Fibroblast of lung (primary cell): ENCODE measurements at regions not wholly inside any gene's neighbourhood (a gene's known extent, or its start where the extent isn't known, plus 50 kb on each side); places are given as distances from the start of the nearest gene placed in this dataset.

Experiments used
- EZH2 ChIP-seq: IDR thresholded peaks from 2 replicates; pipeline ENCODE4 v1.5.1; 2012; ENCODE audit warnings: low read length, control low read depth, mild to moderate bottlenecking; ENCODE audit errors: missing control alignments
- TF ChIP-seq, protein P1 (sequence below), 2 donors: IDR thresholded peaks in 1 of 2; conservative IDR thresholded peaks in 1 of 2; 1 replicate in 1 of 2; 2 replicates in 1 of 2; pipeline ENCODE4 v1.5.1; 2011 to 2012; ENCODE audit warnings: low read length in 2 of 2, control low read depth in 1 of 2, inconsistent platforms in 1 of 2, low read depth in 1 of 2, mild to moderate bottlenecking in 1 of 2

DNA sequence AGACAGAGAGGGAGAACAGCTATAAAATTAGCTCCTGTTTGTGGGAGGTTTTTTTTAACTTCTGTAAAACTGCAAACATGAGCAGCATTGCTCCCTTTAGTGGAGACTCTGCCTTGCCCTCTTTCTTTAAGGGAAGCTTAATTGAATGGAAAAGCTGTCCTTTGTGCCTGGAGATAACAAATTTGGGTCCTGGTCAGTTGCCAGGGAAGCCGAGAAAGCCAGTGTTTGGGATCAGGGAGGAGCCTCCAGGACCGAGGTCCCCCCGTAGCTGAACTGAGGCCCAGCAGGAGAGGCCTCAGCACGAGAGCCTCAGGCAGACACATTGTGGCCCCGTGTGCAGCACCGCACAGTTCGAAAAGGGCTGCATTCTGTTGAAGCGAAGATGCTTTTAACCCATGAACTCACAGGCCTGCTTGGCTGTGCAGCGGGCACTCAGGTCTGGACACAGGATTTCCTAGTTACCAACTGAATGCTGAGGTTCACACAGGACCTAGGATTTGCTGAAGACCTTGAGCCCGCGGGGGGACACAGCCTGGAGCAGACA lies 369.7 kb downstream of the DCDC2C start:
- no peak for TF ChIP-seq EZH2
- TF ChIP-seq, protein P1, sequence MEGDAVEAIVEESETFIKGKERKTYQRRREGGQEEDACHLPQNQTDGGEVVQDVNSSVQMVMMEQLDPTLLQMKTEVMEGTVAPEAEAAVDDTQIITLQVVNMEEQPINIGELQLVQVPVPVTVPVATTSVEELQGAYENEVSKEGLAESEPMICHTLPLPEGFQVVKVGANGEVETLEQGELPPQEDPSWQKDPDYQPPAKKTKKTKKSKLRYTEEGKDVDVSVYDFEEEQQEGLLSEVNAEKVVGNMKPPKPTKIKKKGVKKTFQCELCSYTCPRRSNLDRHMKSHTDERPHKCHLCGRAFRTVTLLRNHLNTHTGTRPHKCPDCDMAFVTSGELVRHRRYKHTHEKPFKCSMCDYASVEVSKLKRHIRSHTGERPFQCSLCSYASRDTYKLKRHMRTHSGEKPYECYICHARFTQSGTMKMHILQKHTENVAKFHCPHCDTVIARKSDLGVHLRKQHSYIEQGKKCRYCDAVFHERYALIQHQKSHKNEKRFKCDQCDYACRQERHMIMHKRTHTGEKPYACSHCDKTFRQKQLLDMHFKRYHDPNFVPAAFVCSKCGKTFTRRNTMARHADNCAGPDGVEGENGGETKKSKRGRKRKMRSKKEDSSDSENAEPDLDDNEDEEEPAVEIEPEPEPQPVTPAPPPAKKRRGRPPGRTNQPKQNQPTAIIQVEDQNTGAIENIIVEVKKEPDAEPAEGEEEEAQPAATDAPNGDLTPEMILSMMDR (conservative IDR thresholded peaks at IDR 0.05 in 1 of 2, IDR thresholded peaks at IDR 0.05 in 1 of 2; ENCODE audit: low read depth in 1 of 2, low read length in 2 of 2): no peak
